ENCODE measurements at regions not wholly inside any gene's neighbourhood (a gene's known extent, or its start where the extent isn't known, plus 50 kb on each side); places are given as distances from the start of the nearest gene placed in this dataset.

DNA sequence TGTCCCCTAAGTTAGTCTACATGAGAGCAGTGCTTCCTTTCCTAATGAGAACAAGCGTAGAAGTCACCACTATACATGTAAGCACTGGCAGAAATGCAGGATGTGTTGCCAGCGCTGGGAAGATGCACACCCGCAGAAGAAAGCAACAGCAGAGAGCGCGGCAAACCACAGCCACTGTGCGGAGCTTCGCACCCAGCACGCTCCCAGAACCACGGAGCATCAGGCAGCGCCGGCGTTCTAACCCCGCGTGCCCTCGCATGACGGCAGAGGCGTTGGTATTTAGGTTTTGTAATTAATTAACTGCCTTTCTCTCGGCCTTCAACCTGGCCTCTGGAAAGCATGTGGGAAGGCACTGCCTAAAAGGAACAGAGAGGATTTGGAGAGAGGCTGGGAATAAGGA lies 69.1 kb downstream of the OLIG1 start:
- TF ChIP-seq, protein P1, sequence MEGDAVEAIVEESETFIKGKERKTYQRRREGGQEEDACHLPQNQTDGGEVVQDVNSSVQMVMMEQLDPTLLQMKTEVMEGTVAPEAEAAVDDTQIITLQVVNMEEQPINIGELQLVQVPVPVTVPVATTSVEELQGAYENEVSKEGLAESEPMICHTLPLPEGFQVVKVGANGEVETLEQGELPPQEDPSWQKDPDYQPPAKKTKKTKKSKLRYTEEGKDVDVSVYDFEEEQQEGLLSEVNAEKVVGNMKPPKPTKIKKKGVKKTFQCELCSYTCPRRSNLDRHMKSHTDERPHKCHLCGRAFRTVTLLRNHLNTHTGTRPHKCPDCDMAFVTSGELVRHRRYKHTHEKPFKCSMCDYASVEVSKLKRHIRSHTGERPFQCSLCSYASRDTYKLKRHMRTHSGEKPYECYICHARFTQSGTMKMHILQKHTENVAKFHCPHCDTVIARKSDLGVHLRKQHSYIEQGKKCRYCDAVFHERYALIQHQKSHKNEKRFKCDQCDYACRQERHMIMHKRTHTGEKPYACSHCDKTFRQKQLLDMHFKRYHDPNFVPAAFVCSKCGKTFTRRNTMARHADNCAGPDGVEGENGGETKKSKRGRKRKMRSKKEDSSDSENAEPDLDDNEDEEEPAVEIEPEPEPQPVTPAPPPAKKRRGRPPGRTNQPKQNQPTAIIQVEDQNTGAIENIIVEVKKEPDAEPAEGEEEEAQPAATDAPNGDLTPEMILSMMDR (IDR thresholded peaks at IDR 0.05; ENCODE audit: low read depth, low read length), result no peak
- no peak for TF ChIP-seq EZH2phosphoT487 (IDR thresholded peaks at IDR 0.05; ENCODE audit: low read depth)
